ENCODE measurements at regions not wholly inside any gene's neighbourhood (a gene's known extent, or its start where the extent isn't known, plus 50 kb on each side); places are given as distances from the start of the nearest gene placed in this dataset.

DNA sequence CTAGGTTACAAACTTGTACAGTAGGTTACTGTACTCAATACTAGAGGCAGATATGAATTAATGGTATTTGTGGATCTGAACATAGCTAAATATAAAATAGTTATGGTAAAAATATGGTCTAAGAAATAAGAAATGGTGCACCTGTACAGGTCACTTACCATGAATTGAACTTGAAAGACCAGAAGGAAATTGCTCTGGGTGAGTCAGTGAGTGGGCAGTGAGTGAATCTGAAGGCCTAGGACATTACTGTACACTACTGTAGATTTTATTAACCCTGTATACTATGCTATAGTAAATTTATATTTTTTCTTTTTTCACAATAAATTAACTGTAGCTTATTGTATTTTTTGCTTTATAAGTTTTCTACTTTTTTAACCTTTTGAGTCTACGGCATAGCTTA is 1020.4 kb downstream of the CDH18 start:
- TF ChIP-seq CTCF (IDR thresholded peaks at IDR 0.05 in 4 of 5, conservative IDR thresholded peaks at IDR 0.05 in 1 of 5) (no peak), POLR2A (IDR thresholded peaks at IDR 0.05) (no peak)
